Left lung (tissue), 4 donors: ENCODE measurements at regions not wholly inside any gene's neighbourhood (a gene's known extent, or its start where the extent isn't known, plus 50 kb on each side); places are given as distances from the start of the nearest gene placed in this dataset.

Experiments
- ATAC-seq: fragments of 200-7000 bp; cut with Tn5 transposase; one replicate; pipeline ENCODE4 v1.9.1; 2020; ENCODE audit warnings: moderate library complexity
- DNase-seq, 4 donors: peaks; one replicate each; pipeline ENCODE4 v3.0.0-alpha.2; 2013 to 2020
- H3K27ac ChIP-seq, 2 donors: fragments of 200-600 bp; sonication (generic) in 1 of 2; one replicate each; pipeline versions ENCODE4 v1.5.0 to v1.8.0; 2020 to 2021
- H3K27me3 ChIP-seq, 2 donors: fragments of 200-600 bp; sonication (generic) in 1 of 2; one replicate each; pipeline versions ENCODE4 v1.5.0 to v1.8.0; 2020 to 2021
- H3K36me3 ChIP-seq, 2 donors: fragments of 200-600 bp; sonication (generic) in 1 of 2; one replicate each; pipeline versions ENCODE4 v1.5.0 to v1.8.0; 2020 to 2021
- H3K4me1 ChIP-seq, 2 donors: fragments of 200-600 bp; one replicate each; pipeline ENCODE4 v1.8.0; 2021
- H3K4me3 ChIP-seq, 2 donors: fragments of 200-600 bp; sonication (generic) in 1 of 2; one replicate each; pipeline versions ENCODE4 v1.5.0 to v1.8.0; 2020 to 2021; ENCODE audit warnings: mild to moderate bottlenecking in 1 of 2
- H3K9me3 ChIP-seq, 2 donors: fragments of 200-600 bp; sonication (generic) in 1 of 2; one replicate each; pipeline versions ENCODE4 v1.5.0 to v1.8.0; 2020 to 2021
- intact Hi-C, 2 donors: fragments of 100-400 bp; cut with DNase I; formaldehyde crosslinking; loops; one replicate each; pipeline versions ENCODE4 v1.11.2 to v1.14.2; 2022
- TF ChIP-seq, protein P1 (sequence below), 2 donors: fragments of 200-600 bp; sonication (generic) in 1 of 2; IDR thresholded peaks; one replicate each; pipeline versions ENCODE4 v1.5.0 to v1.8.0; 2021; ENCODE audit warnings: antibody characterized with exemption in 2 of 2
- donor health status: DM: no; HTN: yes; CAD: no.
- donor health status: DM: no; HTN: no; CAD: no.

DNA sequence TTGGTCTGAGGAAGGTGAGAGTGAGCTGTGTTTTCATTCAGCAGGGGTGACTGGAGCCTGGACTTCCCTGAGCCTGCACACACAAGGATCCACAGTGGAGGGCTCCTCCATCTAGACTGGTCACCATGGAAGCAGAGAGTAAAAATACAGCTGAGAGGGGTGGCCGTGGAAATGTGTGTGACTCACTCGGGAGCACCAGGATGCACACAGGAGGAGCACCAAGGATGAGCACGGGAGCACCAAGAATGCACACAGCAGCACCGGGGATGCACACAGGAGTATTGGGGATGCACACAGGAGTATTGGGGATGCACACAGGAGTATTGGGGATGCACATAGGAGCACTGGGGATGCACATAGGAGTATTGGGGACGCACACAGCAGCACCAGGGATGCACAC, 365.2 kb upstream of the MYT1L start:
- no peaks in the 10 kb centered on the region for H3K4me1 ChIP-seq
- intact Hi-C loops = no loop called here
- H3K27ac ChIP-seq = no peak overlapping the region
- TF ChIP-seq, protein P1, sequence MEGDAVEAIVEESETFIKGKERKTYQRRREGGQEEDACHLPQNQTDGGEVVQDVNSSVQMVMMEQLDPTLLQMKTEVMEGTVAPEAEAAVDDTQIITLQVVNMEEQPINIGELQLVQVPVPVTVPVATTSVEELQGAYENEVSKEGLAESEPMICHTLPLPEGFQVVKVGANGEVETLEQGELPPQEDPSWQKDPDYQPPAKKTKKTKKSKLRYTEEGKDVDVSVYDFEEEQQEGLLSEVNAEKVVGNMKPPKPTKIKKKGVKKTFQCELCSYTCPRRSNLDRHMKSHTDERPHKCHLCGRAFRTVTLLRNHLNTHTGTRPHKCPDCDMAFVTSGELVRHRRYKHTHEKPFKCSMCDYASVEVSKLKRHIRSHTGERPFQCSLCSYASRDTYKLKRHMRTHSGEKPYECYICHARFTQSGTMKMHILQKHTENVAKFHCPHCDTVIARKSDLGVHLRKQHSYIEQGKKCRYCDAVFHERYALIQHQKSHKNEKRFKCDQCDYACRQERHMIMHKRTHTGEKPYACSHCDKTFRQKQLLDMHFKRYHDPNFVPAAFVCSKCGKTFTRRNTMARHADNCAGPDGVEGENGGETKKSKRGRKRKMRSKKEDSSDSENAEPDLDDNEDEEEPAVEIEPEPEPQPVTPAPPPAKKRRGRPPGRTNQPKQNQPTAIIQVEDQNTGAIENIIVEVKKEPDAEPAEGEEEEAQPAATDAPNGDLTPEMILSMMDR (IDR thresholded peaks at IDR 0.05) = no peak
- no peaks in the 10 kb centered on the region for H3K9me3 ChIP-seq
- ATAC-seq = no peak
- peaks cover 0 to 45% of the 10 kb centered on the region in 2 donors for H3K27me3 ChIP-seq
- DNase-seq = no peak
- no peaks in the 10 kb centered on the region for H3K36me3 ChIP-seq
- H3K4me3 ChIP-seq = no peak overlapping the region

DNA sequence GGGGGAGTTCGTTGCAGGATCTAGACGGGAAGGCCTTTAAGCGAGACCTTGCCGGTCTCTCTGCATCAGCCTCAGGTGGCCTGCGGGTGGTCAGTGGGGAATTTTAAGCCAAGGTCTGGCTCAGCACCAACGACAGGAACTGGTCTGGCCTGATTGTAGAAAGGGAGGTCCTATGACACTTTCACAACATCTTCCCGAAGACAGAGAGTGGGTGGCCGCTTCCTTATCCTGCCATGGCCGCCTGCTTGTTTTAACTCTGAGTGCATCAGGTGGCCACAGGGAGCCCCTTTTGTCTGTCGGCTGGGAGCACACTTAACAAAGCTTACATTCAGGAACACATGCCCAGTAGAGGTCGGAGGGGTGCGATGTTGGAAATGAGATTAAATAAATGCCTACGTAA, 363.7 kb upstream of the MYT1L start:
- no peak for DNase-seq
- H3K9me3 ChIP-seq = no peaks in the 10 kb centered on the region
- no peaks in the 10 kb centered on the region for H3K36me3 ChIP-seq
- no peaks in the 10 kb centered on the region for H3K4me1 ChIP-seq
- ATAC-seq = no peak
- no peak overlapping the region for H3K27ac ChIP-seq
- TF ChIP-seq, protein P1 (IDR thresholded peaks at IDR 0.05) = no peak
- H3K27me3 ChIP-seq = peaks cover 0 to 48% of the 10 kb centered on the region in 2 donors
- H3K4me3 ChIP-seq = no peak overlapping the region
- intact Hi-C loops = no loop called here

DNA sequence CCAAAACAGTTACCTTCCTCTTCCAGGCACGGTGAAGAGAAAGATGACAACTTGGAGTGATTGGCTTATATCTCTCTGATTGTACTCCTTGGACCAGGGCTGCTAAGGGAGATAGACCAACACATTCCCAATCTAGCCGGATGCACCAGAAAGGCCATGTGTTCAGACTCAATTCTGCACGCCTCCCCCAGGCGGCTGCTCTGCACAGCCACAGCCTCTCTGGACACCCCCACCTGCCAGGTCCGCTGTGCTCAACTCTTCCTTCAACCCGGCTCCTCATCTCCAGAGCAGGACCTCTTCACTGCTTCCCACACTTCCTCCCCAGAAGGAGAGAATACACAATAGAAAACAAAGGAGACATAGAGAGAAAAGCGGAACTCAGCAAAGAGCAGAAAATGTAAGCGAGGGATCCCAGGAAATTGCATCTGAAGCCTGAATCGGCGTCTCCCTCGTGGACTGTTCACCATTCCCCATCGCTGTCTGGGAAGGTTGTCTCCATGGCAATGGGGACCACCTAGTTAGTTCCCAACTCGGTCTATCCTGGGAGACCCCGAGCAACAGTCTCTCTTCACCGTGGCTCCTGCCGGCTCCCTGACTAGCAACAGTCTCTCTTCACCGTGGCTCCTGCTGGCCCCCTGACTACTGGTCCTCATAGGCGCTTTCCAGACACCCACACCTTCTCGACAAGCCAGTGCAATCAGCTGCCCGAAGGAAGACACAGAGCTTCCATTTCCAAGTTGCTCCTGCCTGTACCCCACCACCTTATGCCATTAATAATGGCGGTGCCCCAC, 361.7 kb upstream of the MYT1L start:
- Histone ChIP-seq H3K4me3 (no peak overlapping the region), H3K27me3 (peaks cover 0 to 54% of the 10 kb centered on the region in 2 donors), H3K9me3 (no peaks in the 10 kb centered on the region), H3K36me3 (no peaks in the 10 kb centered on the region), H3K27ac (no peak overlapping the region), H3K4me1 (no peaks in the 10 kb centered on the region)
- intact Hi-C loops = no loop called here
- ATAC-seq (no peak), DNase-seq (no peak)
- TF ChIP-seq, protein P1 (IDR thresholded peaks at IDR 0.05) = no peak

DNA sequence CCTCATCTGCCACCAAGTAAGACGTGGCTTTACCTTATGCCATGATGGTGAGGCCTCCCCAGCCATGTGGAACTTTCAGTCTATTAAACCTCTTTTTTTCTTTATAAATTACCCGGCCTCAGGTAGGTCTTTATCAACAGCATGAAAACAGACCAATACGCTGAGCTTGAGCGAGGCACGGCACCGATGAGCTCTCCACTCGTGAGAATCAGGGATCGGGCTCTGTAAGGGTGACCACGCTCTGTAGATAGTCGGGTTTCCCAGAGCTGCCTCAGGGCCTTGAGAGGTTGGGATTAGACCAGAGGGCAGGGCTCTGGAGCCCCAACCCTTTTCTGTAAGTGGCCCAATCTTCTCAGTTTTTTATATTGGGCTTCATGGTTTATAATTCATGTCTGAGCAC, 360.3 kb upstream of the MYT1L start:
- intact Hi-C loops = no loop called here
- no peaks in the 10 kb centered on the region for H3K4me1 ChIP-seq
- no peak overlapping the region for H3K4me3 ChIP-seq
- DNase-seq (no peak), ATAC-seq (no peak)
- H3K36me3 ChIP-seq = no peaks in the 10 kb centered on the region
- TF ChIP-seq, protein P1 (IDR thresholded peaks at IDR 0.05) = no peak
- no peaks in the 10 kb centered on the region for H3K9me3 ChIP-seq
- no peak overlapping the region for H3K27ac ChIP-seq
- peaks cover 0 to 59% of the 10 kb centered on the region in 2 donors for H3K27me3 ChIP-seq

DNA sequence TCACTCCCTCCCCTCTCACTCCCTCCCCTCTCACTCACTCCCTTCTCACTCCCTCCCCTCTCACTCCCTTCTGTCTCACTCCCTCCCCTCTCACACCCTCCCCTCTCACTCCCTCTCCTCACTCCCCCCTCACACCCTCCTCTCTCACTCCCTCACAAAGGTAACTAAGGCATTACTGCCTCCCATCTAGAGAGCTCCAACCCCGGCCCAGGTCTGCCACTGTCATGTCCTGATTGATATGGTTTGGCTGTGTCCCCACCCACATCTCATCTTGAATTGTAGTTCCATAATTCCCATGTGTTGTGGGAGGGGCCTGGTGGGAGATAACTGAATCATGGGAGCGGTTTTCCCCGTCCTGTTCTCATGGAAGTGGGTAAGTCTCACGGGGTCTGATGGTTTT, 359.9 kb upstream of the MYT1L start:
- Histone ChIP-seq H3K27me3 (peaks cover 0 to 60% of the 10 kb centered on the region in 2 donors), H3K4me3 (no peak overlapping the region), H3K9me3 (no peaks in the 10 kb centered on the region), H3K4me1 (no peaks in the 10 kb centered on the region), H3K27ac (no peak overlapping the region), H3K36me3 (no peaks in the 10 kb centered on the region)
- TF ChIP-seq, protein P1 (IDR thresholded peaks at IDR 0.05) = no peak
- DNase-seq (no peak), ATAC-seq (no peak)
- intact Hi-C loops = no loop called here
